Muscle of leg (tissue), 3 donors: ENCODE measurements at regions not wholly inside any gene's neighbourhood (a gene's known extent, or its start where the extent isn't known, plus 50 kb on each side); places are given as distances from the start of the nearest gene placed in this dataset.
A peak's percentile ranks its signal among the peaks of the same experiment; 100 is the strongest.

Source experiments
- DNase-seq: peaks from one replicate; pipeline ENCODE4 v3.0.0; 2013
- H3K27ac ChIP-seq: one replicate; pipeline ENCODE4 v1.5.1; 2013; ENCODE audit warnings: mild to moderate bottlenecking, low read length, control low read depth
- H3K27me3 ChIP-seq: one replicate; pipeline ENCODE4 v1.6.1; 2013; ENCODE audit warnings: low read length; ENCODE audit not compliant: control insufficient read depth, insufficient read depth
- H3K36me3 ChIP-seq: one replicate; pipeline ENCODE4 v1.6.1; 2013; ENCODE audit warnings: low read length; ENCODE audit not compliant: control insufficient read depth, insufficient read depth
- H3K4me1 ChIP-seq: one replicate; pipeline ENCODE4 v1.6.1; 2013; ENCODE audit warnings: low read length; ENCODE audit not compliant: control insufficient read depth, insufficient read depth
- H3K4me3 ChIP-seq: one replicate; pipeline ENCODE4 v1.5.1; 2013; ENCODE audit warnings: low read length, control low read depth
- H3K9me3 ChIP-seq: replicated peaks from 2 replicates; pipeline ENCODE4 v1.6.1; 2013; ENCODE audit warnings: low read depth, low read length; ENCODE audit not compliant: control insufficient read depth
- WGBS: methylation state at CpG from one replicate; pipeline ENCODE4 v1.1.5; 2013; ENCODE audit warnings: missing lambda C conversion rate; ENCODE audit not compliant: insufficient coverage; 5-methylcytosine and 5-hydroxymethylcytosine counted together

GRCh38 chr4:130154901-130155300 lies 1058.9 kb downstream of the C4orf33 start:
- no CpG with 5 or more reads among the region's 2 CpGs for WGBS
- H3K4me3 ChIP-seq = no peak overlapping the region
- H3K27ac ChIP-seq = no peak overlapping the region
- no peaks in the 10 kb centered on the region for H3K36me3 ChIP-seq
- H3K4me1 ChIP-seq = no peaks in the 10 kb centered on the region
- DNase-seq = peak; percentile 87
- H3K9me3 ChIP-seq = no peaks in the 10 kb centered on the region
- no peaks in the 10 kb centered on the region for H3K27me3 ChIP-seq

DNA sequence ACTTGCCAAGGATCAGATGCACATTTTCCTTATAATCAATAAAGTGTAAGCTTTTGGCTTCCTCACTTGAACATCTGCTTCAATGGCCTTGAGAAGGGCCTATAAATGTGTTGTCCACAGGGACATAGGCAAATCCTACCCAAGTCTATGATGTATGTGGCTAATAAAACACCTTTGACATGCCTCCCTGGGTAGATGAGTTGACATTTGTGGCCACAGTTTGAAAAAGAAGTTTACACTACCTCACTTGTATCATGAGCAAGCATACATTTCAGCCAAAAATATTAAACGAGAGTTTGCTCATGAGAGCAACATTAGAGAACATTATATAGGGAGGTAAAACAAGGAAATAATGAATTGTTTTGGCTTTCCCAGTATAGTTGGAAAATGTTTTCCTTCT lies 1067.7 kb downstream of the C4orf33 start:
- Histone ChIP-seq H3K36me3 (no peaks in the 10 kb centered on the region), H3K4me3 (no peak overlapping the region), H3K27ac (no peak overlapping the region), H3K4me1 (no peaks in the 10 kb centered on the region), H3K27me3 (no peaks in the 10 kb centered on the region), H3K9me3 (no peaks in the 10 kb centered on the region)
- peak; percentile 87 for DNase-seq
- no CpG with 5 or more reads among the region's 1 CpG for WGBS

GRCh38 chr4:130165381-130165780 lies 1069.4 kb downstream of the C4orf33 start:
- Histone ChIP-seq H3K4me1 (no peaks in the 10 kb centered on the region), H3K27me3 (no peaks in the 10 kb centered on the region), H3K9me3 (no peaks in the 10 kb centered on the region), H3K36me3 (no peaks in the 10 kb centered on the region), H3K4me3 (no peak overlapping the region), H3K27ac (no peak overlapping the region)
- no peak for DNase-seq
- no CpG with 5 or more reads among the region's 1 CpG for WGBS

DNA sequence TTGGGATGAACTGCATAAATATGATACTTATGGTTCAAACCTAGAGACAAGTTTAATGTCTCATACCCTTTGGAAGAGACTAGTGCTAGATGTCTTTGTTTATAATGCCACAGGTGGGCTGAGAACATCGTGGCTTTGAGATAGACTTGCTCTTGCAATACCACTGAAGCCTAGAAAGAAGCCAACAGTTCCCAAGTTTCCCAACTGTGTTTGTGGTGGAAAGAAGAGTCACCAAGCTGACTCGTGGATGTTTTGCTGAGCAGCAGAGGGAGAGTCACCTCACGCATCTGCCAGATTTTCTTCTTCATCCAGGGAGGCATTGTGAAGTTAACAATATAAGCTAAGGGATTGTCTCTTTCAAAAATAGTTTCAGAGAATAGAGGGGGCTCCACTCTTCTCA lies 1076.2 kb downstream of the C4orf33 start:
- Histone ChIP-seq H3K4me3 (no peak overlapping the region), H3K36me3 (no peaks in the 10 kb centered on the region), H3K9me3 (no peaks in the 10 kb centered on the region), H3K4me1 (no peaks in the 10 kb centered on the region), H3K27ac (no peak overlapping the region), H3K27me3 (no peaks in the 10 kb centered on the region)
- no CpG with 5 or more reads among the region's 3 CpGs for WGBS
- DNase-seq = no peak

- no peaks in the 10 kb centered on the region for H3K4me1 ChIP-seq
Observed at GRCh38 chr4:130178106-130178505, 1082.2 kb downstream of the C4orf33 start.

GRCh38 chr4:130183096-130183495 lies 1087.1 kb downstream of the C4orf33 start:
- no peak overlapping the region for H3K27ac ChIP-seq
- no peak overlapping the region for H3K4me3 ChIP-seq
- no peaks in the 10 kb centered on the region for H3K9me3 ChIP-seq
- H3K27me3 ChIP-seq = no peaks in the 10 kb centered on the region
- no CpG with 5 or more reads among the region's 2 CpGs for WGBS
- DNase-seq = no peak
- H3K36me3 ChIP-seq = no peaks in the 10 kb centered on the region
- no peaks in the 10 kb centered on the region for H3K4me1 ChIP-seq

More at GRCh38 chr4:130178106-130178505, 1082.2 kb downstream of the C4orf33 start:
- Histone ChIP-seq H3K9me3 (no peaks in the 10 kb centered on the region), H3K27ac (no peak overlapping the region), H3K4me3 (no peak overlapping the region), H3K36me3 (no peaks in the 10 kb centered on the region), H3K27me3 (no peaks in the 10 kb centered on the region)
- no peak for DNase-seq

DNA sequence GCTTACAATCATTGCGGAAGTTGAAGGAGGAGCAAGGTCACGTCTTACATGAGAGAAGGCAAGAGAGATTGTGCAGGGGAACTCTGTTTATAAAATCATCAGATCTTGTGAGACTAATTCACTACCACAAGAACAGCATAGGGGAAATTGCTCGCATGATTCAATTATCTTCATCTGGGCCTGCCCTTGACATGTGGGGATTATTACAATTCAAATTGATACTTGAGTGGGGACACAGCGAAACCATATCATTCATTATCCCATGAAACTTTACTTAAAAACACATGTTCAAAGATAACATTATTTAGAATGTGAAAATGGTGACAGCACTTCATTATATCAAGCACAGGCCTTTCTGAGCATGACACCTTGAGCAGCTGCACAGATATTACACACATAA lies 1087.8 kb downstream of the C4orf33 start:
- Histone ChIP-seq H3K9me3 (no peaks in the 10 kb centered on the region), H3K4me1 (no peaks in the 10 kb centered on the region), H3K36me3 (no peaks in the 10 kb centered on the region), H3K27ac (no peak overlapping the region), H3K27me3 (no peaks in the 10 kb centered on the region), H3K4me3 (no peak overlapping the region)
- no peak for DNase-seq
- WGBS = no CpG with 5 or more reads among the region's 4 CpGs

GRCh38 chr4:130185123-130185522 lies 1089.2 kb downstream of the C4orf33 start:
- DNase-seq = no peak
- no peaks in the 10 kb centered on the region for H3K36me3 ChIP-seq
- no peak overlapping the region for H3K4me3 ChIP-seq
- H3K4me1 ChIP-seq = no peaks in the 10 kb centered on the region
- no peaks in the 10 kb centered on the region for H3K9me3 ChIP-seq
- H3K27ac ChIP-seq = no peak overlapping the region
- H3K27me3 ChIP-seq = no peaks in the 10 kb centered on the region

DNA sequence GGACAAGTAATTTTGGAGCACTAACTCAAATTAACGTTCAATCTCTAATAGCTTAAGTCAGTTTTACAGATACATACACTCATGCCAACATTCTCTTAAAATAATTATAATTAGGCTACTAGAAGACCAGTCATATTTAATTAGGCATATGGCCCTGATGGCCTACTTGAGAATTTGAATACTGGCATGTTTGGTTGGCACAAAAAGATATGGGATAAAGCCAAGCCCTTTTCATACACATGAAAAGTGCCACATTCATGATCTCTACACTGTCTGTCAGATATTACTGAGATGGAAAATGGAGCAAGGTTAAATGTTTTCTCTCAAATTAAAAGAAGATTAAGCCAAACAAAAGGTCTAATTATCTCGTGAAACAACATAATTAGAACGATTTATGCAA lies 1091.0 kb downstream of the C4orf33 start:
- no peaks in the 10 kb centered on the region for H3K36me3 ChIP-seq
- no peaks in the 10 kb centered on the region for H3K4me1 ChIP-seq
- H3K4me3 ChIP-seq = no peak overlapping the region
- no peaks in the 10 kb centered on the region for H3K27me3 ChIP-seq
- no peak for DNase-seq
- no CpG with 5 or more reads among the region's 3 CpGs for WGBS
- H3K27ac ChIP-seq = no peak overlapping the region
- H3K9me3 ChIP-seq = no peaks in the 10 kb centered on the region

- no peak for DNase-seq
- no peaks in the 10 kb centered on the region for H3K27me3 ChIP-seq
- WGBS = no CpG with 5 or more reads among the region's 1 CpG
- no peaks in the 10 kb centered on the region for H3K9me3 ChIP-seq
- no peaks in the 10 kb centered on the region for H3K36me3 ChIP-seq
- no peaks in the 10 kb centered on the region for H3K4me1 ChIP-seq
- H3K27ac ChIP-seq = no peak overlapping the region
- H3K4me3 ChIP-seq = no peak overlapping the region
Observed at GRCh38 chr4:130187587-130187986, 1091.6 kb downstream of the C4orf33 start.

DNA sequence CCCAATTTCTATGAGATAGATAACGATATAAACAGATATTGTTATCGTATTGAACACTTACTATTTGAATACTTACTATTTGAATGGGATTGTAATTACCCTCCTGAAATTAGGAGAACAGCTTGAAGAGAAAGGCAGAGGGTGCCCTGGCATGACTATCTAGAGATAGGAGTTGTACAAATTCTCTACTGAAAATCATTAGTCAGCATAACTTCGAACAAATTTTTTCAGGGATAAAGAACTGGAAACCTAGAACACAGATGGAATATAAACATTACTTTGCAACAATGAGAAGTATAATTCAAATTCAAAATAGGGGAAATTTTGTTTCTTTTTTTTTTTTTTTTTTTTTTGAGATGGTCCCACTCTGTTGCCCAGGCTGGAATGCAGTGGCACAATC lies 1096.8 kb downstream of the C4orf33 start:
- WGBS = no CpG with 5 or more reads among the region's 3 CpGs
- Histone ChIP-seq H3K4me1 (no peaks in the 10 kb centered on the region), H3K4me3 (no peak overlapping the region), H3K9me3 (no peaks in the 10 kb centered on the region), H3K27me3 (no peaks in the 10 kb centered on the region), H3K36me3 (no peaks in the 10 kb centered on the region), H3K27ac (no peak overlapping the region)
- no peak for DNase-seq
